Endothelial cell of umbilical vein (primary cell): ENCODE measurements at regions not wholly inside any gene's neighbourhood (a gene's known extent, or its start where the extent isn't known, plus 50 kb on each side); places are given as distances from the start of the nearest gene placed in this dataset.

Experiments used
- BruUV-seq: library from RNA; stranded (reverse); fragments of 400-500 nt; replicated peaks from 2 replicates; lab custom pipeline; 2021; lab: Mats Ljungman, UMichigan
- CTCF ChIA-PET: fragments of 300-600, 350-600 bp; sonication (Branson Sonifier 250); formaldehyde crosslinking; loops from one replicate; lab custom pipeline; 2021; ENCODE audit warnings: antibody characterized with exemption, inconsistent platforms; lab: Charles Lee
- POLR2A ChIA-PET: fragments of 300-600, 350-600 bp; sonication (Branson Sonifier 250); formaldehyde crosslinking; loops from one replicate; lab custom pipeline; 2021; ENCODE audit warnings: antibody characterized with exemption, inconsistent platforms; lab: Charles Lee
- DNase-seq: peaks from one replicate; pipeline ENCODE4 v3.0.0-alpha.2; 2011; ENCODE audit warnings: low read depth, low spot score
- FAIRE-seq: peaks from 2 replicates; lab custom pipeline; 2011; peaks lifted over from hg19 to GRCh38; lab: Jason Lieb, UNC
- H2AFZ ChIP-seq: 2 replicates; pipeline ENCODE4 v1.6.0; 2012; ENCODE audit warnings: low read depth, low read length, control low read depth, inconsistent platforms
- H3K27ac ChIP-seq: 2 replicates; pipeline ENCODE4 v1.5.1; 2011; ENCODE audit warnings: low read depth, mild to moderate bottlenecking, control low read depth, low read length, moderate library complexity; ENCODE audit not compliant: insufficient read depth
- H3K27me3 ChIP-seq, 2 experiments: 2 replicates each; pipeline versions ENCODE4 v1.6.0 to v1.6.1; 2011; ENCODE audit warnings: low read length in 2 of 2, mixed read lengths in 1 of 2; ENCODE audit not compliant: control insufficient read depth in 2 of 2, insufficient read depth in 2 of 2
- H3K36me3 ChIP-seq, 2 experiments: 2 replicates in 1 of 2; 3 replicates in 1 of 2; pipeline ENCODE4 v1.5.1; 2011; ENCODE audit warnings: low read length in 2 of 2, mild to moderate bottlenecking in 1 of 2, moderate library complexity in 1 of 2; ENCODE audit not compliant: control insufficient read depth in 2 of 2, insufficient read depth in 2 of 2; ENCODE audit errors: extremely low read depth in 1 of 2
- H3K4me1 ChIP-seq: 3 replicates; pipeline ENCODE4 v1.5.1; 2011; ENCODE audit warnings: mild to moderate bottlenecking, low read length; ENCODE audit not compliant: control insufficient read depth, insufficient read depth; ENCODE audit errors: extremely low read depth
- H3K4me2 ChIP-seq: 2 replicates; pipeline ENCODE4 v1.6.1; 2011; ENCODE audit warnings: low read length, control low read depth, mixed read lengths; ENCODE audit not compliant: insufficient read depth
- H3K4me3 ChIP-seq, 3 experiments: fragments of 200-600 bp in 1 of 3; sonication (generic), shearing (Covaris generic) in 1 of 3; replicated peaks in 1 of 3; 2 replicates each; pipeline ENCODE4 v1.5.1; 2011 to 2016; ENCODE audit warnings: control low read depth in 3 of 3, low read length in 3 of 3, mild to moderate bottlenecking in 2 of 3, inconsistent platforms in 1 of 3, low read depth in 1 of 3, moderate library complexity in 1 of 3; ENCODE audit not compliant: insufficient read depth in 1 of 3
- H3K79me2 ChIP-seq: 2 replicates; pipeline ENCODE4 v1.6.0; 2012; ENCODE audit warnings: low read length, inconsistent platforms; ENCODE audit not compliant: control insufficient read depth, insufficient read depth
- H3K9ac ChIP-seq: replicated peaks from 2 replicates; pipeline ENCODE3; 2011; ENCODE audit warnings: low read length, control low read depth; ENCODE audit not compliant: insufficient read depth; ENCODE audit errors: extremely low read depth
- H3K9me1 ChIP-seq: replicated peaks from 3 replicates; pipeline ENCODE4 v1.6.0; 2011; ENCODE audit warnings: mild to moderate bottlenecking, low read length; ENCODE audit not compliant: control insufficient read depth, insufficient read depth; ENCODE audit errors: extremely low read depth
- H3K9me3 ChIP-seq: replicated peaks from 2 replicates; pipeline ENCODE4 v1.5.1; 2012; ENCODE audit warnings: low read length, inconsistent platforms; ENCODE audit not compliant: control insufficient read depth, insufficient read depth
- H4K20me1 ChIP-seq: replicated peaks from 2 replicates; pipeline ENCODE3; 2011; ENCODE audit warnings: mild to moderate bottlenecking, low read length; ENCODE audit not compliant: control insufficient read depth, insufficient read depth; ENCODE audit errors: extremely low read depth
- EZH2 ChIP-seq: IDR thresholded peaks from 2 replicates; pipeline ENCODE4 v1.6.1; 2012; ENCODE audit warnings: borderline replicate concordance, low read depth, mild to moderate bottlenecking, moderate library complexity, low read length, inconsistent platforms; ENCODE audit not compliant: severe bottlenecking
- FOS ChIP-seq: IDR thresholded peaks from 2 replicates; pipeline ENCODE4 v1.6.1; 2011; ENCODE audit warnings: mild to moderate bottlenecking, low read length, moderate library complexity, borderline replicate concordance; ENCODE audit not compliant: insufficient read depth
- GATA2 ChIP-seq: IDR thresholded peaks from 2 replicates; pipeline ENCODE4 v1.7.0; 2011; ENCODE audit warnings: low read depth, mild to moderate bottlenecking, moderate library complexity, mixed read lengths, low read length; ENCODE audit not compliant: insufficient read length, insufficient read depth
- JUN ChIP-seq: IDR thresholded peaks from 2 replicates; pipeline ENCODE4 v1.6.1; 2011; ENCODE audit warnings: borderline replicate concordance, low read depth; ENCODE audit not compliant: insufficient read length, insufficient read depth
- MAX ChIP-seq: IDR thresholded peaks from 2 replicates; pipeline ENCODE4 v1.6.1; 2011; ENCODE audit not compliant: insufficient read depth, insufficient read length
- POLR2A ChIP-seq: IDR thresholded peaks from 2 replicates; pipeline ENCODE4 v1.6.1; 2012; ENCODE audit warnings: low read depth, mild to moderate bottlenecking, control low read depth, low read length
- POLR2AphosphoS5 ChIP-seq: IDR thresholded peaks from 2 replicates; pipeline ENCODE4 v1.6.1; 2012; ENCODE audit warnings: low read depth, mild to moderate bottlenecking, control low read depth, low read length, moderate library complexity; ENCODE audit not compliant: insufficient read depth
- dilution Hi-C: fragments of 300-500 bp; cut with MboI; formaldehyde crosslinking; loops from one replicate; pipeline ENCODE4 v1.15.0; 2019; ENCODE audit warnings: low sequenced_read_pairs; ENCODE audit not compliant: extremely low pct_ligation_motif_present
- intact Hi-C: fragments of 100-400 bp; cut with micrococcal nuclease; formaldehyde crosslinking; loops from one replicate; pipeline ENCODE4 v1.10.0; 2022
- TF ChIP-seq, protein P1 (sequence below), 2 donors: IDR thresholded peaks; 1 replicate in 1 of 2; 2 replicates in 1 of 2; pipeline ENCODE4 v1.5.1; 2011; ENCODE audit warnings: low read length in 2 of 2, mild to moderate bottlenecking in 2 of 2, moderate library complexity in 2 of 2, control low read depth in 1 of 2, inconsistent platforms in 1 of 2, low read depth in 1 of 2; ENCODE audit not compliant: insufficient read depth in 1 of 2; ENCODE audit errors: extremely low read depth in 1 of 2

GRCh38 chr3:28667646-28668621 lies 319.3 kb upstream of the AZI2 start:
- peak; percentile 96 for FAIRE-seq
- Histone ChIP-seq H3K4me1 (no peaks in the 10 kb centered on the region), H2AFZ (no peak overlapping the region), H3K27ac (no peak overlapping the region), H3K4me3 (no peak overlapping the region), H3K79me2 (no peaks in the 10 kb centered on the region), H3K9me3 (no peaks in the 10 kb centered on the region), H3K9ac (no peak overlapping the region), H3K9me1 (no peaks in the 10 kb centered on the region), H3K4me2 (no peak overlapping the region), H3K27me3 (peaks cover 0 to 4% of the 10 kb centered on the region in 2 experiments), H4K20me1 (no peaks in the 10 kb centered on the region), H3K36me3 (no peaks in the 10 kb centered on the region)
- ChIA-PET POLR2A (interaction anchor here (1.0 kb wide), 1 partner anchor 10 kb away, joined by 3 read pairs; no protein-coding TSS in a partner anchor), CTCF (interaction anchor here (0.5 to 3.9 kb wide), 60 partner anchors 10 to 1531 kb away, joined by 3 to 131 read pairs (median 4); partner anchors contain the start of gene RBMS3)
- intact Hi-C loops (loop anchor here (1.0 to 5.0 kb wide), 2 partner anchors 59 to 244 kb away; no protein-coding TSS in a partner anchor), dilution Hi-C loops (no loop called here)
- no TSS peak for BruUV-seq
- no peak for TF ChIP-seq FOS
- TF ChIP-seq, protein P1, sequence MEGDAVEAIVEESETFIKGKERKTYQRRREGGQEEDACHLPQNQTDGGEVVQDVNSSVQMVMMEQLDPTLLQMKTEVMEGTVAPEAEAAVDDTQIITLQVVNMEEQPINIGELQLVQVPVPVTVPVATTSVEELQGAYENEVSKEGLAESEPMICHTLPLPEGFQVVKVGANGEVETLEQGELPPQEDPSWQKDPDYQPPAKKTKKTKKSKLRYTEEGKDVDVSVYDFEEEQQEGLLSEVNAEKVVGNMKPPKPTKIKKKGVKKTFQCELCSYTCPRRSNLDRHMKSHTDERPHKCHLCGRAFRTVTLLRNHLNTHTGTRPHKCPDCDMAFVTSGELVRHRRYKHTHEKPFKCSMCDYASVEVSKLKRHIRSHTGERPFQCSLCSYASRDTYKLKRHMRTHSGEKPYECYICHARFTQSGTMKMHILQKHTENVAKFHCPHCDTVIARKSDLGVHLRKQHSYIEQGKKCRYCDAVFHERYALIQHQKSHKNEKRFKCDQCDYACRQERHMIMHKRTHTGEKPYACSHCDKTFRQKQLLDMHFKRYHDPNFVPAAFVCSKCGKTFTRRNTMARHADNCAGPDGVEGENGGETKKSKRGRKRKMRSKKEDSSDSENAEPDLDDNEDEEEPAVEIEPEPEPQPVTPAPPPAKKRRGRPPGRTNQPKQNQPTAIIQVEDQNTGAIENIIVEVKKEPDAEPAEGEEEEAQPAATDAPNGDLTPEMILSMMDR (IDR thresholded peaks at IDR 0.05; ENCODE audit: extremely low read depth in 1 of 2, insufficient read depth in 1 of 2, low read depth in 1 of 2, low read length in 2 of 2): peak; percentile 79 to 87
- DNase-seq: peak; percentile 79

DNA sequence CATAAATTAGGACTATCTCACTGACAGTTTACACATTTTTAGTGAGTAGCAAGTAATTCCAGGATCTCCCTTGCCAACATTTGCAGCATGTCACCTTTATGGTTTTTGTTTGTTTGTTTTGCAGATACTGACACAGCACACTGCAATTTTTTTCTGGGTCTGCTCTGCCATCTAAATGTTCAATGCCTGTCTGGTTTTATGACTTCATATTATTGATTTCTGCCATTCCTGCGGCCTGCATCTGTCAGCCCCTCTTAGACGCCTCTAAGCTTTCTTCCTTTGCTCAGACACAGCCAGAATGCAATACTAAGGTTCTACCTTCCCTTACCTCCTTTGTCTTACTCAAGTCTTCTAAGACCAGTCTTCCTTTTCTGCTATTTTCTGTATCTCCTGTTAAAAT lies 321.2 kb upstream of the AZI2 start:
- Histone ChIP-seq H3K4me2 (no peak overlapping the region), H3K27ac (no peak overlapping the region), H3K9me1 (no peaks in the 10 kb centered on the region), H3K4me1 (no peaks in the 10 kb centered on the region), H3K9me3 (no peaks in the 10 kb centered on the region), H3K79me2 (no peaks in the 10 kb centered on the region), H3K9ac (no peak overlapping the region), H4K20me1 (no peaks in the 10 kb centered on the region), H3K27me3 (peaks cover 0 to 4% of the 10 kb centered on the region in 2 experiments), H3K4me3 (no peak overlapping the region), H2AFZ (no peak overlapping the region), H3K36me3 (no peaks in the 10 kb centered on the region)
- ChIA-PET CTCF (interaction anchor here (3.9 kb wide), 1 partner anchor 55 kb away, joined by 131 read pairs; no protein-coding TSS in a partner anchor), POLR2A (no interaction called here)
- dilution Hi-C loops (no loop called here), intact Hi-C loops (loop anchor here (5.0 kb wide), 1 partner anchor 242 kb away; no protein-coding TSS in a partner anchor)
- no peak for TF ChIP-seq EZH2
- TF ChIP-seq, protein P1 (IDR thresholded peaks at IDR 0.05; ENCODE audit: extremely low read depth in 1 of 2, insufficient read depth in 1 of 2, low read depth in 1 of 2, low read length in 2 of 2): no peak
- no peak for TF ChIP-seq POLR2A
- no peak for TF ChIP-seq MAX
- no peak for TF ChIP-seq JUN
- no peak for TF ChIP-seq FOS
- no peak for TF ChIP-seq GATA2
- no peak for TF ChIP-seq POLR2AphosphoS5
- no TSS peak for BruUV-seq
- FAIRE-seq (no peak), DNase-seq (no peak)
